MM.1S (cell line): ENCODE measurements at regions not wholly inside any gene's neighbourhood (a gene's known extent, or its start where the extent isn't known, plus 50 kb on each side); places are given as distances from the start of the nearest gene placed in this dataset.

Experiments
- DNase-seq: peaks from one replicate; pipeline ENCODE4 v3.0.0-alpha.2; 2015
- H2AFZ ChIP-seq: fragments of 300-600 bp; sonication (generic); 2 replicates; pipeline ENCODE4 v1.6.0; 2016; ENCODE audit warnings: antibody characterized with exemption, low read length
- H3F3A ChIP-seq: fragments of 300-600 bp; sonication (generic); 2 replicates; pipeline ENCODE4 v1.6.1; 2016; ENCODE audit warnings: mild to moderate bottlenecking, antibody characterized with exemption, low read length, moderate library complexity, mixed read lengths; ENCODE audit not compliant: insufficient read depth
- H3K27ac ChIP-seq: fragments of 300-600 bp; sonication (generic); 2 replicates; pipeline ENCODE4 v1.5.1; 2016; ENCODE audit warnings: mild to moderate bottlenecking, low read length
- H3K27me3 ChIP-seq: fragments of 300-600 bp; sonication (generic); replicated peaks from 2 replicates; pipeline ENCODE4 v1.6.0; 2016; ENCODE audit warnings: low read length; ENCODE audit not compliant: insufficient read depth
- H3K36me3 ChIP-seq: fragments of 300-600 bp; sonication (generic); replicated peaks from 2 replicates; pipeline ENCODE4 v1.6.1; 2016; ENCODE audit warnings: mild to moderate bottlenecking, low read length, mixed read lengths; ENCODE audit not compliant: insufficient read depth
- H3K4me1 ChIP-seq: fragments of 300-600 bp; sonication (generic); 2 replicates; pipeline ENCODE4 v1.6.1; 2016; ENCODE audit warnings: low read length, mixed read lengths
- H3K4me2 ChIP-seq: fragments of 300-600 bp; sonication (generic); 2 replicates; pipeline ENCODE4 v1.6.0; 2016; ENCODE audit warnings: low read depth, low read length
- H3K4me3 ChIP-seq: fragments of 300-600 bp; sonication (generic); 2 replicates; pipeline ENCODE4 v1.5.1; 2016; ENCODE audit warnings: low read length, mixed read lengths
- H3K79me2 ChIP-seq: fragments of 300-600 bp; sonication (generic); 2 replicates; pipeline ENCODE4 v1.6.1; 2016; ENCODE audit warnings: mixed run types, low read length, mixed read lengths
- H3K9ac ChIP-seq: fragments of 300-600 bp; sonication (generic); 2 replicates; pipeline ENCODE4 v1.6.1; 2016; ENCODE audit warnings: low read length, mixed read lengths
- H3K9me2 ChIP-seq: fragments of 300-600 bp; sonication (generic); replicated peaks from 2 replicates; pipeline ENCODE4 v1.6.1; 2016; ENCODE audit warnings: mild to moderate bottlenecking, low read length, mixed read lengths; ENCODE audit not compliant: insufficient read depth
- H3K9me3 ChIP-seq: fragments of 300-600 bp; sonication (generic); replicated peaks from 2 replicates; pipeline ENCODE4 v1.6.1; 2016; ENCODE audit warnings: mild to moderate bottlenecking, low read length, mixed read lengths; ENCODE audit not compliant: insufficient read depth
- H4K20me1 ChIP-seq: fragments of 300-600 bp; sonication (generic); 2 replicates; pipeline ENCODE4 v1.6.1; 2016; ENCODE audit warnings: mild to moderate bottlenecking, low read length, moderate library complexity, mixed read lengths; ENCODE audit not compliant: insufficient read depth
- EZH2 ChIP-seq: fragments of 300-600 bp; sonication (generic); optimal IDR thresholded peaks from 2 replicates; pipeline ENCODE3; 2017; ENCODE audit warnings: low read depth, mild to moderate bottlenecking, antibody characterized with exemption, low read length, mixed read lengths
- EZH2phosphoT487 ChIP-seq: fragments of 300-600 bp; sonication (generic); IDR thresholded peaks from 2 replicates; pipeline ENCODE4 v1.6.1; 2018; ENCODE audit warnings: antibody characterized with exemption, low read length
- TF ChIP-seq, protein P1 (sequence below): fragments of 300-600 bp; sonication (generic); IDR thresholded peaks from 2 replicates; pipeline ENCODE4 v1.5.1; 2016; ENCODE audit warnings: antibody characterized with exemption, low read length, mixed read lengths

DNA sequence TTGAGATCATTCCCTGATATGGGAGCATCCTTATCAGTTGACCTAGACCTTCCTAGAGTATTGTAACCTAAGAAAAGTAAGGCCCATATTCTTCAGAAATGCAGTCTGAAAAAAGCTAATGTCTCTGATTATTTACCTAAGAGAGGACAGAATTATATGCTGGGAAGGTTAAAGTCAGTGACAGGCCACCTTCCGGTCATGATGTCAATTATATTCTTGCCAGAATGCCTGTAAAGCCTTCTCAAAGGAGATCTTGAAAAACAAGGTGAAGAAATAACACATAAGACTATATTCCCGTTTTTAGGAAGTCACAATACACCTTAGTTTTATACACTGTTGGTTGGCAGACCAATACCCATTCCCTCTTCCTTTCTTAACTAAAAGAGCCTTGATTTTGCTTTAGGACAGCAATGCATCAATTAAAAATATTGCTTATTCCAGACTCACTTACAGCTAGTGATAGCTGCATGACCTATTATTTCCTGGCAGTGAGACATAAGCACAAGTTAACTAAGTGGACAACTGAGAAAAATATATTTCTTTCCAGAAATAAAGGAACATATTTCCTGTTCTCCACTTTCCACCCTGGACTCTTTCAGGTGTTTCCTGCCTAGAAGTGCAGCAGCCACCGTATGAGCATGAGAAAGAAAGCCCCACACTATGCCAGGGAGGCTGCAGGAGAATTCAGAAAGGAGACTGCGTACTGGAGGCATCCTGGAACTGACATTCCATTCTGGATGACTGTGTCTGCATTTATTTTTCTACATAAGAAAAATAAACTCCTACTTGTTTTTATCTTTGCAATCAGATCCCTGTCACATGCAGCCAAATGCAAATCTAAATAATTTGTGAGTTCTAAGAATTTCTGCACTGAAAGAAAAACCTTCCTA is 332.9 kb upstream of the PTBP2 start:
- no peaks in the 10 kb centered on the region for H4K20me1 ChIP-seq
- H3F3A ChIP-seq, result no peaks in the 10 kb centered on the region
- H3K9me3 ChIP-seq, result no peaks in the 10 kb centered on the region
- H3K4me3 ChIP-seq, result no peak overlapping the region
- no peaks in the 10 kb centered on the region for H3K27me3 ChIP-seq
- no peak overlapping the region for H3K27ac ChIP-seq
- TF ChIP-seq, protein P1, sequence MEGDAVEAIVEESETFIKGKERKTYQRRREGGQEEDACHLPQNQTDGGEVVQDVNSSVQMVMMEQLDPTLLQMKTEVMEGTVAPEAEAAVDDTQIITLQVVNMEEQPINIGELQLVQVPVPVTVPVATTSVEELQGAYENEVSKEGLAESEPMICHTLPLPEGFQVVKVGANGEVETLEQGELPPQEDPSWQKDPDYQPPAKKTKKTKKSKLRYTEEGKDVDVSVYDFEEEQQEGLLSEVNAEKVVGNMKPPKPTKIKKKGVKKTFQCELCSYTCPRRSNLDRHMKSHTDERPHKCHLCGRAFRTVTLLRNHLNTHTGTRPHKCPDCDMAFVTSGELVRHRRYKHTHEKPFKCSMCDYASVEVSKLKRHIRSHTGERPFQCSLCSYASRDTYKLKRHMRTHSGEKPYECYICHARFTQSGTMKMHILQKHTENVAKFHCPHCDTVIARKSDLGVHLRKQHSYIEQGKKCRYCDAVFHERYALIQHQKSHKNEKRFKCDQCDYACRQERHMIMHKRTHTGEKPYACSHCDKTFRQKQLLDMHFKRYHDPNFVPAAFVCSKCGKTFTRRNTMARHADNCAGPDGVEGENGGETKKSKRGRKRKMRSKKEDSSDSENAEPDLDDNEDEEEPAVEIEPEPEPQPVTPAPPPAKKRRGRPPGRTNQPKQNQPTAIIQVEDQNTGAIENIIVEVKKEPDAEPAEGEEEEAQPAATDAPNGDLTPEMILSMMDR, result no peak
- TF ChIP-seq EZH2 (no peak), EZH2phosphoT487 (no peak)
- H3K4me1 ChIP-seq, result no peaks in the 10 kb centered on the region
- no peaks in the 10 kb centered on the region for H3K36me3 ChIP-seq
- H3K79me2 ChIP-seq, result no peaks in the 10 kb centered on the region
- H2AFZ ChIP-seq, result no peak overlapping the region
- no peak overlapping the region for H3K9ac ChIP-seq
- H3K4me2 ChIP-seq, result no peak overlapping the region
- no peaks in the 10 kb centered on the region for H3K9me2 ChIP-seq
- no peak for DNase-seq

DNA sequence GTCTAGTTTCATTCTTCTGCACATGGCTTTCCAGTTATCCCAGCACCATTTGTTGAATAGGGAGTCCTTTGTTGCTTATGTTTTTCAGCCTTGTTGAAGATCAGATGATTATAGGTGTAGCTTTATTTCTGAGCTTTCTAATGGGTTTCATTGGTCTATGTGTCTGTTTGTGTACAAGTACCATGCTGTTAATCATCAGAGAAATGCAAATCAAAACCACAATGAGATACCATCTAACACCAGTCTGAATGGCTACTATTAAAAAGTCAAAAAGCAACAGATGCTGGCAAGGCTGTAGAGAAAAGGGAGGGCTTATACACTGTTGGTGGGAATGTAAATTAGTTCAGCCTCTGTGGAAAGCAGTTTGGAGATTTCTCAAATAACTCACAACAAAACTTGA is 321.5 kb upstream of the PTBP2 start:
- H3K79me2 ChIP-seq, result no peaks in the 10 kb centered on the region
- no peak overlapping the region for H3K4me3 ChIP-seq
- H3K9me2 ChIP-seq, result no peaks in the 10 kb centered on the region
- no peak for TF ChIP-seq EZH2phosphoT487
- TF ChIP-seq, protein P1, result no peak
- no peak for TF ChIP-seq EZH2
- DNase-seq, result no peak
- no peaks in the 10 kb centered on the region for H3K27me3 ChIP-seq
- no peaks in the 10 kb centered on the region for H4K20me1 ChIP-seq
- no peaks in the 10 kb centered on the region for H3K36me3 ChIP-seq
- no peaks in the 10 kb centered on the region for H3K4me1 ChIP-seq
- H3K9ac ChIP-seq, result no peak overlapping the region
- no peaks in the 10 kb centered on the region for H3F3A ChIP-seq
- H3K27ac ChIP-seq, result no peak overlapping the region
- no peak overlapping the region for H3K4me2 ChIP-seq
- no peaks in the 10 kb centered on the region for H3K9me3 ChIP-seq
- no peak overlapping the region for H2AFZ ChIP-seq

DNA sequence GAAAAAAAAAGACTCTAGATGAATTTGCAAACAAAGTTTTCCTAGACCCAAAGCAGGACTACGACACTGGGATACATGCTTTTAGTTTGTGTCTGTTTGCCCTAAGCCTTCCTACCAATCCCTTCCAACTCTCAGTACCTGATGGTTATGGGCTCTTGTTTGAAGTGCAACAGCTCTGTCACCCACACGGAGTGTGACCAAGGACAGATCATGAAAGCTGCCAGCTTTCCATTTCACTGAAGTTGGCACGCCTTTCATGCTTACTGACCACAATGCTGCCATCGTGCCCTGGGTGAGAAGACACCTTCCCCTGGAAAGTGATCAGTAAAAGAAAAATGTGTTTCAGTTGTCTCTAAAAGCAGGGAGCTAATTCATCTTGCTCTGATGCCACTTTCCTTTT is 312.5 kb upstream of the PTBP2 start:
- Histone ChIP-seq H3K4me1 (no peaks in the 10 kb centered on the region), H3K4me3 (no peak overlapping the region), H3K27ac (no peak overlapping the region), H3K9ac (no peak overlapping the region), H3K27me3 (no peaks in the 10 kb centered on the region), H2AFZ (no peak overlapping the region), H3K9me2 (no peaks in the 10 kb centered on the region), H3K79me2 (no peaks in the 10 kb centered on the region), H3K4me2 (no peak overlapping the region), H3K36me3 (no peaks in the 10 kb centered on the region), H3K9me3 (no peaks in the 10 kb centered on the region), H3F3A (no peaks in the 10 kb centered on the region), H4K20me1 (no peaks in the 10 kb centered on the region)
- no peak for DNase-seq
- TF ChIP-seq EZH2phosphoT487, result no peak
- TF ChIP-seq EZH2, result no peak
- TF ChIP-seq, protein P1, result no peak
